OCI-LY3 (cell line): ENCODE measurements at regions not wholly inside any gene's neighbourhood (a gene's known extent, or its start where the extent isn't known, plus 50 kb on each side); places are given as distances from the start of the nearest gene placed in this dataset.
"Not testable (repeated sequence)": the region's sequence is repeated elsewhere in the genome, so short reads cannot be mapped to it uniquely, and the experiment has no call there.

Experiments used
- H2AFZ ChIP-seq: fragments of 200-600, 300-600 bp; shearing (Covaris generic); 2 replicates; pipeline ENCODE4 v1.6.0; 2014; ENCODE audit warnings: antibody characterized with exemption, low read depth, low read length
- H3K27ac ChIP-seq: fragments of 200-600, 300-600 bp; sonication (generic); 2 replicates; pipeline ENCODE4 v1.5.1; 2014; ENCODE audit warnings: mild to moderate bottlenecking, low read length, moderate library complexity, mixed read lengths
- H3K27me3 ChIP-seq: fragments of 200-600, 300-600 bp; sonication (generic); 2 replicates; pipeline ENCODE4 v1.6.1; 2014; ENCODE audit warnings: low read depth, low read length, mixed read lengths
- H3K36me3 ChIP-seq: fragments of 200-600, 300-600 bp; sonication (generic); replicated peaks from 2 replicates; pipeline ENCODE3; 2014; ENCODE audit warnings: low read depth, low read length, mixed read lengths
- H3K4me1 ChIP-seq: fragments of 300-600, 200-600 bp; sonication (generic); 2 replicates; pipeline ENCODE4 v1.6.1; 2014; ENCODE audit warnings: low read length, mixed read lengths
- H3K4me2 ChIP-seq: fragments of 200-600, 300-600 bp; sonication (generic); 2 replicates; pipeline ENCODE4 v1.6.1; 2014; ENCODE audit warnings: low read length, mixed read lengths
- H3K4me3 ChIP-seq: fragments of 300-600, 200-600 bp; sonication (generic); 2 replicates; pipeline ENCODE4 v1.5.1; 2014; ENCODE audit warnings: antibody characterized with exemption, mild to moderate bottlenecking, low read length, moderate library complexity
- H3K79me2 ChIP-seq: fragments of 300-600, 200-600 bp; shearing (Covaris generic); 2 replicates; pipeline ENCODE4 v1.6.1; 2014; ENCODE audit warnings: mild to moderate bottlenecking, low read length, mixed read lengths
- H3K9ac ChIP-seq: fragments of 300-600, 200-600 bp; shearing (Covaris generic); 2 replicates; pipeline ENCODE4 v1.6.0; 2014; ENCODE audit warnings: mild to moderate bottlenecking, low read length, moderate library complexity
- H3K9me3 ChIP-seq: fragments of 200-600, 300-600 bp; shearing (Covaris generic); 2 replicates; pipeline ENCODE4 v1.6.1; 2014; ENCODE audit warnings: low read length, mixed read lengths; ENCODE audit not compliant: insufficient read depth
- H4K20me1 ChIP-seq: fragments of 200-600, 300-600 bp; sonication (generic); 2 replicates; pipeline ENCODE4 v1.6.1; 2016; ENCODE audit warnings: low read length, mixed read lengths; ENCODE audit not compliant: insufficient read depth
- CTCF ChIP-seq: fragments of 200-600, 300-600 bp; sonication (generic); IDR thresholded peaks from 2 replicates; pipeline ENCODE4 v1.5.1; 2014; ENCODE audit warnings: antibody characterized with exemption, low read length, low read depth
- EZH2phosphoT487 ChIP-seq: fragments of 200-600 bp; shearing (Covaris generic); IDR thresholded peaks from 2 replicates; pipeline ENCODE4 v1.6.1; 2018; ENCODE audit warnings: antibody characterized with exemption, mixed run types, low read depth

- Histone ChIP-seq H3K9me3 (peaks cover 6% of the 10 kb centered on the region; the same call in 1 of the 2 replicates), H2AFZ (no peak overlapping the region), H3K9ac (no peak overlapping the region), H4K20me1 (no peaks in the 10 kb centered on the region), H3K36me3 (no peaks in the 10 kb centered on the region), H3K4me1 (no peaks in the 10 kb centered on the region), H3K27ac (no peak overlapping the region), H3K4me3 (no peak overlapping the region), H3K27me3 (no peaks in the 10 kb centered on the region), H3K79me2 (no peaks in the 10 kb centered on the region), H3K4me2 (no peak overlapping the region)
- no peak for TF ChIP-seq EZH2phosphoT487
Observed at GRCh38 chr13:108070925-108071324, 144.4 kb downstream of the LIG4 start.

DNA sequence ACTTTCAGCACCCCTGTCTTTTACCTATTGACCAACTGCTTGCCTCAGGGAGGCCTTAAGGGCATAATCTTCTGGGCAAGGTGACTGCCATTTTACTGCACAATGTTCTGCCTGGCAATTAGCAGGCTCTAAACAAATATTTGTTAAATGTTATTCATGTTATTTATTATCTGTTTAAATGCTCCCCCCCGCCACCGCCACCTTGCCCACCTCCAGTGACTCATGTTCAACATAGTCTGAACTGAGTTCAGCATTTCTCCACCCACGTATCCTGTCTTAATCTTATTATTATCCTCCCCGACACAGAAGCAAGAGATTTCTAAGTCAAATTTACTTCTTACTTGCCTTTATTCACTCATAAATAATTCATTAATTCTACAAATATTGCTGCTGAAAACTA is 144.8 kb downstream of the LIG4 start:
- Histone ChIP-seq H3K4me1 (no peaks in the 10 kb centered on the region), H3K27me3 (no peaks in the 10 kb centered on the region), H3K4me3 (no peak overlapping the region), H3K27ac (no peak overlapping the region), H3K79me2 (no peaks in the 10 kb centered on the region), H3K4me2 (no peak overlapping the region), H4K20me1 (no peaks in the 10 kb centered on the region), H3K9ac (no peak overlapping the region), H2AFZ (no peak overlapping the region), H3K9me3 (peaks cover 6% of the 10 kb centered on the region; the same call in 1 of the 2 replicates), H3K36me3 (no peaks in the 10 kb centered on the region)
- TF ChIP-seq CTCF (no peak), EZH2phosphoT487 (no peak)

- Histone ChIP-seq H3K79me2 (no peaks in the 10 kb centered on the region), H3K4me1 (no peaks in the 10 kb centered on the region), H3K36me3 (no peaks in the 10 kb centered on the region), H3K4me3 (no peak overlapping the region), H4K20me1 (no peaks in the 10 kb centered on the region), H3K9ac (no peak overlapping the region), H3K27ac (no peak overlapping the region), H3K9me3 (peaks cover 6% of the 10 kb centered on the region; the same call in 1 of the 2 replicates), H3K4me2 (no peak overlapping the region), H2AFZ (no peak overlapping the region; the same call in 1 of the 2 replicates), H3K27me3 (no peaks in the 10 kb centered on the region)
- no peak for TF ChIP-seq EZH2phosphoT487
- no peak for TF ChIP-seq CTCF
Observed at GRCh38 chr13:108069521-108070210, 145.7 kb downstream of the LIG4 start.

GRCh38 chr13:108064372-108064771 is 151.0 kb downstream of the LIG4 start:
- not testable (repeated sequence) for H4K20me1 ChIP-seq, H3K4me1 ChIP-seq, H3K36me3 ChIP-seq, H3K4me3 ChIP-seq, H3K4me2 ChIP-seq, H3K27me3 ChIP-seq, H3K79me2 ChIP-seq, H3K9ac ChIP-seq, H2AFZ ChIP-seq, H3K27ac ChIP-seq
- H3K9me3 ChIP-seq = peaks cover 12% of the 10 kb centered on the region; the same call in 1 of the 2 replicates

DNA sequence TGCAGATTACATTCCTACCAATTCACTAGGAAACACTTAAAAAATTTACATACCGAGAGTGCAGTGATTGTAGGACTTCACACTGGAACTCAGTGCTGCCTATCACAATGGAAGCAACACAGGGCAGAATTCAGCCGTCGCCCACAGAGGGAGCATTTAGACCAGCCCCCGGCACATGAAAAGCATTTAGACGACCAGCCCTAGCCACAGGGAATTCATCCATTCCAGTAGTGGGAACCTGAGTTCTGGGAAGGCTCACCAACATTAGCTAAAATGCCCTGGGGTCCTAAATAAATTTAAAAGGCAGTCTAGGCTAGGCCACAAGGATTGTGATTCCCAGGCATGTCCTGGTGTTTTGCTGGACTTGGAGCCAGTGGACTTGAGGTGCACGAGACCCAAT is 155.2 kb downstream of the LIG4 start:
- H3K27ac ChIP-seq = no peak overlapping the region
- H3K4me2 ChIP-seq = no peak overlapping the region
- H3K27me3 ChIP-seq = no peaks in the 10 kb centered on the region
- H3K36me3 ChIP-seq = no peaks in the 10 kb centered on the region
- no peaks in the 10 kb centered on the region for H4K20me1 ChIP-seq
- H3K4me3 ChIP-seq = no peak overlapping the region
- H3K9ac ChIP-seq = no peak overlapping the region
- H3K79me2 ChIP-seq = no peaks in the 10 kb centered on the region
- peaks cover 6% of the 10 kb centered on the region; the same call in 1 of the 2 replicates for H3K9me3 ChIP-seq
- H3K4me1 ChIP-seq = no peaks in the 10 kb centered on the region
- no peak overlapping the region for H2AFZ ChIP-seq
- no peak for TF ChIP-seq EZH2phosphoT487
- TF ChIP-seq CTCF = no peak
